GM12873 (cell line): ENCODE measurements at regions not wholly inside any gene's neighbourhood (a gene's known extent, or its start where the extent isn't known, plus 50 kb on each side); places are given as distances from the start of the nearest gene placed in this dataset.

ENCODE experiments used
- CTCF ChIP-seq: IDR thresholded peaks from 2 replicates; pipeline ENCODE4 v1.5.1; 2012; ENCODE audit warnings: low read depth, mild to moderate bottlenecking, moderate library complexity, low read length, control low read depth; ENCODE audit not compliant: insufficient read depth; ENCODE audit errors: missing control alignments

GRCh38 chr12:74169607-74170006 is 368.0 kb upstream of the ATXN7L3B start:
- no peak for TF ChIP-seq CTCF

- no peak for TF ChIP-seq CTCF
Observed at GRCh38 chr12:74170645-74171477, 366.8 kb upstream of the ATXN7L3B start.

GRCh38 chr12:74171478-74171909 is 366.1 kb upstream of the ATXN7L3B start:
- no peak for TF ChIP-seq CTCF

GRCh38 chr12:74185360-74185759 is 352.3 kb upstream of the ATXN7L3B start:
- no peak for TF ChIP-seq CTCF

GRCh38 chr12:74193191-74193590 is 344.4 kb upstream of the ATXN7L3B start:
- no peak for TF ChIP-seq CTCF

- TF ChIP-seq CTCF: no peak
Observed at GRCh38 chr12:74204236-74204635, 333.4 kb upstream of the ATXN7L3B start.

- TF ChIP-seq CTCF: no peak
Observed at GRCh38 chr12:74227846-74228545, 309.6 kb upstream of the ATXN7L3B start.
